Testis (tissue), 2 donors: ENCODE measurements at regions not wholly inside any gene's neighbourhood (a gene's known extent, or its start where the extent isn't known, plus 50 kb on each side); places are given as distances from the start of the nearest gene placed in this dataset.

Source experiments
- CTCF ChIP-seq, 3 experiments: fragments of 450-650 bp in 2 of 3; fragments of 200-600 bp in 1 of 3; sonication (generic) in 1 of 3; IDR thresholded peaks; one replicate each; pipeline ENCODE4 v1.5.1; 2016 to 2019; ENCODE audit warnings: antibody characterized with exemption in 3 of 3, mild to moderate bottlenecking in 2 of 3, moderate library complexity in 1 of 3
- POLR2A ChIP-seq: fragments of 450-650 bp; IDR thresholded peaks from one replicate; pipeline ENCODE4 v1.6.1; 2017; ENCODE audit warnings: antibody characterized with exemption, mild to moderate bottlenecking, moderate library complexity

- TF ChIP-seq CTCF (IDR thresholded peaks at IDR 0.05) (no peak), POLR2A (no peak)
These were observed 91.2 kb upstream of the FRMD4A start for GRCh38 chr10:14421941-14422340.
